HS-27A (cell line): ENCODE measurements at regions not wholly inside any gene's neighbourhood (a gene's known extent, or its start where the extent isn't known, plus 50 kb on each side); places are given as distances from the start of the nearest gene placed in this dataset.

Experiments
- DNase-seq: peaks from one replicate; pipeline ENCODE4 v3.0.0-alpha.2; 2012; ENCODE audit warnings: low read depth, missing footprints

GRCh38 chr3:110530902-110531301 lies 540.7 kb upstream of the NECTIN3 start:
- no peak for DNase-seq

- DNase-seq = no peak
These were observed 538.5 kb upstream of the NECTIN3 start for GRCh38 chr3:110533089-110533488.

- DNase-seq = no peak
These were observed 529.0 kb upstream of the NECTIN3 start for GRCh38 chr3:110542552-110543150.

GRCh38 chr3:110544730-110545129 lies 526.9 kb upstream of the NECTIN3 start:
- DNase-seq = no peak

GRCh38 chr3:110550511-110550910 lies 521.1 kb upstream of the NECTIN3 start:
- no peak for DNase-seq

- DNase-seq = no peak
These were observed 509.0 kb upstream of the NECTIN3 start for GRCh38 chr3:110562621-110563020.

GRCh38 chr3:110564674-110565073 lies 506.9 kb upstream of the NECTIN3 start:
- DNase-seq = no peak

GRCh38 chr3:110567029-110567428 lies 504.6 kb upstream of the NECTIN3 start:
- DNase-seq = no peak

GRCh38 chr3:110568246-110568645 lies 503.4 kb upstream of the NECTIN3 start:
- DNase-seq = peak; percentile 68

GRCh38 chr3:110569073-110569472 lies 502.5 kb upstream of the NECTIN3 start:
- DNase-seq = no peak

- DNase-seq = no peak
These were observed 495.9 kb upstream of the NECTIN3 start for GRCh38 chr3:110575702-110576101.

GRCh38 chr3:110576960-110577359 lies 494.7 kb upstream of the NECTIN3 start:
- DNase-seq = peak; percentile 93

- DNase-seq = no peak
These were observed 493.8 kb upstream of the NECTIN3 start for GRCh38 chr3:110577854-110578253.

- DNase-seq = no peak
These were observed 491.6 kb upstream of the NECTIN3 start for GRCh38 chr3:110579840-110580550.

- DNase-seq = no peak
These were observed 488.2 kb upstream of the NECTIN3 start for GRCh38 chr3:110583373-110583935.

- no peak for DNase-seq
These were observed 482.7 kb upstream of the NECTIN3 start for GRCh38 chr3:110588906-110589305.

GRCh38 chr3:110589341-110589740 lies 482.3 kb upstream of the NECTIN3 start:
- no peak for DNase-seq

GRCh38 chr3:110593749-110594148 lies 477.9 kb upstream of the NECTIN3 start:
- DNase-seq = no peak

GRCh38 chr3:110598847-110599490 lies 472.6 kb upstream of the NECTIN3 start:
- peak; percentile 91 for DNase-seq

- peak; percentile 53 for DNase-seq
These were observed 463.1 kb upstream of the NECTIN3 start for GRCh38 chr3:110608566-110608965.

GRCh38 chr3:110612045-110612444 lies 459.6 kb upstream of the NECTIN3 start:
- no peak for DNase-seq

- DNase-seq = no peak
These were observed 457.4 kb upstream of the NECTIN3 start for GRCh38 chr3:110614186-110614585.

- DNase-seq = no peak
These were observed 456.2 kb upstream of the NECTIN3 start for GRCh38 chr3:110615454-110615853.
